ENCODE measurements at regions not wholly inside any gene's neighbourhood (a gene's known extent, or its start where the extent isn't known, plus 50 kb on each side); places are given as distances from the start of the nearest gene placed in this dataset.
A peak's percentile ranks its signal among the peaks of the same experiment; 100 is the strongest.

GRCh38 chr10:43819464-43820230, 171.0 kb upstream of the ZNF32 start:
- TF ChIP-seq POLR2A (IDR thresholded peaks at IDR 0.05; ENCODE audit: low read depth, low read length) (no peak), POLR2AphosphoS5 (IDR thresholded peaks at IDR 0.05; ENCODE audit: low read depth, low read length) (no peak), TAF1 (IDR thresholded peaks at IDR 0.05; ENCODE audit: borderline replicate concordance, low read depth, low read length) (no peak)
- FAIRE-seq (no peak), DNase-seq (ENCODE audit: insufficient read length) (no peak)

GRCh38 chr10:43818687-43819086, 170.0 kb upstream of the ZNF32 start:
- TF ChIP-seq POLR2A (IDR thresholded peaks at IDR 0.05; ENCODE audit: low read depth, low read length) (no peak), POLR2AphosphoS5 (IDR thresholded peaks at IDR 0.05; ENCODE audit: low read depth, low read length) (no peak), TAF1 (IDR thresholded peaks at IDR 0.05; ENCODE audit: borderline replicate concordance, low read depth, low read length) (no peak)
- no peak for FAIRE-seq

GRCh38 chr10:43817368-43817767, 168.7 kb upstream of the ZNF32 start:
- no peak for TF ChIP-seq POLR2AphosphoS5 (IDR thresholded peaks at IDR 0.05; ENCODE audit: low read depth, low read length)
- TF ChIP-seq POLR2A (IDR thresholded peaks at IDR 0.05; ENCODE audit: low read depth, low read length), result no peak
- TF ChIP-seq TAF1 (IDR thresholded peaks at IDR 0.05; ENCODE audit: borderline replicate concordance, low read depth, low read length), result no peak
- FAIRE-seq (no peak), DNase-seq (ENCODE audit: insufficient read length) (no peak)

More at GRCh38 chr10:43818687-43819086, 170.0 kb upstream of the ZNF32 start:
- DNase-seq (ENCODE audit: insufficient read length), result no peak

- peak; percentile 25 for DNase-seq (ENCODE audit: insufficient read length)
- peak; percentile 17 for FAIRE-seq
- TF ChIP-seq POLR2AphosphoS5 (IDR thresholded peaks at IDR 0.05; ENCODE audit: low read depth, low read length) (no peak), POLR2A (IDR thresholded peaks at IDR 0.05; ENCODE audit: low read depth, low read length) (no peak), TAF1 (IDR thresholded peaks at IDR 0.05; ENCODE audit: borderline replicate concordance, low read depth, low read length) (no peak)
These were observed 168.0 kb upstream of the ZNF32 start for GRCh38 chr10:43816351-43817321.

GRCh38 chr10:43815181-43815885, 166.7 kb upstream of the ZNF32 start:
- FAIRE-seq (peak; percentile 21), DNase-seq (ENCODE audit: insufficient read length) (no peak)
- TF ChIP-seq POLR2AphosphoS5 (IDR thresholded peaks at IDR 0.05; ENCODE audit: low read depth, low read length) (no peak), POLR2A (IDR thresholded peaks at IDR 0.05; ENCODE audit: low read depth, low read length) (no peak), TAF1 (IDR thresholded peaks at IDR 0.05; ENCODE audit: borderline replicate concordance, low read depth, low read length) (no peak)

- TF ChIP-seq POLR2A (IDR thresholded peaks at IDR 0.05; ENCODE audit: low read depth, low read length) (no peak), POLR2AphosphoS5 (IDR thresholded peaks at IDR 0.05; ENCODE audit: low read depth, low read length) (no peak), TAF1 (IDR thresholded peaks at IDR 0.05; ENCODE audit: borderline replicate concordance, low read depth, low read length) (no peak)
- FAIRE-seq, result no peak
- DNase-seq (ENCODE audit: insufficient read length), result no peak
These were observed 166.0 kb upstream of the ZNF32 start for GRCh38 chr10:43814663-43815062.

GRCh38 chr10:43811871-43812270, 163.2 kb upstream of the ZNF32 start:
- FAIRE-seq (no peak), DNase-seq (ENCODE audit: insufficient read length) (no peak)
- no peak for TF ChIP-seq POLR2A (IDR thresholded peaks at IDR 0.05; ENCODE audit: low read depth, low read length)
- TF ChIP-seq TAF1 (IDR thresholded peaks at IDR 0.05; ENCODE audit: borderline replicate concordance, low read depth, low read length), result no peak
- no peak for TF ChIP-seq POLR2AphosphoS5 (IDR thresholded peaks at IDR 0.05; ENCODE audit: low read depth, low read length)

- TF ChIP-seq POLR2AphosphoS5 (IDR thresholded peaks at IDR 0.05; ENCODE audit: low read depth, low read length), result no peak
- TF ChIP-seq POLR2A (IDR thresholded peaks at IDR 0.05; ENCODE audit: low read depth, low read length), result no peak
- no peak for TF ChIP-seq TAF1 (IDR thresholded peaks at IDR 0.05; ENCODE audit: borderline replicate concordance, low read depth, low read length)
- no peak for FAIRE-seq
- DNase-seq (ENCODE audit: insufficient read length), result no peak
These were observed 160.7 kb upstream of the ZNF32 start for GRCh38 chr10:43809211-43809930.

- FAIRE-seq, result no peak
- DNase-seq (ENCODE audit: insufficient read length), result no peak
- TF ChIP-seq POLR2AphosphoS5 (IDR thresholded peaks at IDR 0.05; ENCODE audit: low read depth, low read length), result no peak
- no peak for TF ChIP-seq TAF1 (IDR thresholded peaks at IDR 0.05; ENCODE audit: borderline replicate concordance, low read depth, low read length)
- no peak for TF ChIP-seq POLR2A (IDR thresholded peaks at IDR 0.05; ENCODE audit: low read depth, low read length)
These were observed 159.5 kb upstream of the ZNF32 start for GRCh38 chr10:43808136-43808535.

GRCh38 chr10:43806831-43807640, 158.4 kb upstream of the ZNF32 start:
- no peak for DNase-seq (ENCODE audit: insufficient read length)
- TF ChIP-seq TAF1 (IDR thresholded peaks at IDR 0.05; ENCODE audit: borderline replicate concordance, low read depth, low read length) (no peak), POLR2A (IDR thresholded peaks at IDR 0.05; ENCODE audit: low read depth, low read length) (no peak), POLR2AphosphoS5 (IDR thresholded peaks at IDR 0.05; ENCODE audit: low read depth, low read length) (no peak)
- no peak for FAIRE-seq

All from GM12892 (cell line).